ENCODE measurements at regions not wholly inside any gene's neighbourhood (a gene's known extent, or its start where the extent isn't known, plus 50 kb on each side); places are given as distances from the start of the nearest gene placed in this dataset.

DNA sequence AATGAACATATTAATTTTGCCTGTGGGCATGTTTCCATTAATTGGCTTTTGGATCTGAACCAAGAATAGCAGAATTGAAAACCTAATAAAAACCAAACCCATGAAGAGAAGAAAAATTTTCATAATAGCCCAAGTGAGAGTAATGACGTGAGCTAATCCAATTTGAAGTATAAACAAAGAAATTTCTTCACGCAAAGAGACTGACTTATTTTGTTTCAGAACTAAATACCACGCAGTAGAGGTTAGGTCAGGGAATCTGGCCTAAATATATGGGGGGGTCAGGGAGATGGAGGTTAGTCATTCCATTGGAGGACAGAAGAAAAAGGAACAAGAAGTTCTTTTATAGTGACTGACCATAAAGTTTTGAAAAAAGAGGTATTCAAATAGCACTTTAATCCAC is 94.1 kb upstream of the CYP1B1 start:
- TF ChIP-seq, protein P1, sequence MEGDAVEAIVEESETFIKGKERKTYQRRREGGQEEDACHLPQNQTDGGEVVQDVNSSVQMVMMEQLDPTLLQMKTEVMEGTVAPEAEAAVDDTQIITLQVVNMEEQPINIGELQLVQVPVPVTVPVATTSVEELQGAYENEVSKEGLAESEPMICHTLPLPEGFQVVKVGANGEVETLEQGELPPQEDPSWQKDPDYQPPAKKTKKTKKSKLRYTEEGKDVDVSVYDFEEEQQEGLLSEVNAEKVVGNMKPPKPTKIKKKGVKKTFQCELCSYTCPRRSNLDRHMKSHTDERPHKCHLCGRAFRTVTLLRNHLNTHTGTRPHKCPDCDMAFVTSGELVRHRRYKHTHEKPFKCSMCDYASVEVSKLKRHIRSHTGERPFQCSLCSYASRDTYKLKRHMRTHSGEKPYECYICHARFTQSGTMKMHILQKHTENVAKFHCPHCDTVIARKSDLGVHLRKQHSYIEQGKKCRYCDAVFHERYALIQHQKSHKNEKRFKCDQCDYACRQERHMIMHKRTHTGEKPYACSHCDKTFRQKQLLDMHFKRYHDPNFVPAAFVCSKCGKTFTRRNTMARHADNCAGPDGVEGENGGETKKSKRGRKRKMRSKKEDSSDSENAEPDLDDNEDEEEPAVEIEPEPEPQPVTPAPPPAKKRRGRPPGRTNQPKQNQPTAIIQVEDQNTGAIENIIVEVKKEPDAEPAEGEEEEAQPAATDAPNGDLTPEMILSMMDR (IDR thresholded peaks at IDR 0.05), result no peak
- TF ChIP-seq EP300 (IDR thresholded peaks at IDR 0.05), result no peak

All from upper lobe of left lung (tissue), 4 donors.